PC-9 (cell line): ENCODE measurements at regions not wholly inside any gene's neighbourhood (a gene's known extent, or its start where the extent isn't known, plus 50 kb on each side); places are given as distances from the start of the nearest gene placed in this dataset.

Experiments used
- BruUV-seq: library from RNA; stranded (reverse); fragments of 400-500 nt; replicated peaks from 2 replicates; lab custom pipeline; 2021; lab: Mats Ljungman, UMichigan
- CTCF ChIA-PET: fragments of 300-600 bp; sonication (Branson Sonifier 250); formaldehyde crosslinking; loops from one replicate; lab custom pipeline; 2022; ENCODE audit warnings: antibody characterized with exemption; lab: Charles Lee
- POLR2A ChIA-PET: fragments of 300-600 bp; sonication (Branson Sonifier 250); formaldehyde crosslinking; loops from one replicate; lab custom pipeline; 2022; ENCODE audit warnings: antibody characterized with exemption; ENCODE audit not compliant: unreplicated experiment; lab: Charles Lee
- DNase-seq, 2 experiments: peaks; one replicate each; pipeline versions ENCODE4 v3.0.0 to v3.0.0-alpha.2; 2015 to 2022; ENCODE audit warnings: mixed read lengths in 1 of 2
- H2AFZ ChIP-seq: fragments of 200-600 bp; sonication (generic); 2 replicates; pipeline ENCODE4 v1.8.1; 2017; ENCODE audit warnings: antibody characterized with exemption
- H3F3A ChIP-seq: fragments of 200-600 bp; sonication (generic); 2 replicates; pipeline ENCODE4 v1.8.1; 2017; ENCODE audit warnings: antibody characterized with exemption, mild to moderate bottlenecking, low read depth; ENCODE audit not compliant: insufficient read depth
- H3K27ac ChIP-seq: fragments of 200-600 bp; sonication (generic); 2 replicates; pipeline ENCODE4 v1.6.1; 2016; ENCODE audit warnings: mixed run types
- H3K27me3 ChIP-seq: fragments of 200-600 bp; sonication (generic); 2 replicates; pipeline ENCODE4 v1.6.1; 2016; ENCODE audit warnings: low read depth, mixed run types; ENCODE audit not compliant: insufficient read depth
- H3K36me3 ChIP-seq: fragments of 200-600 bp; sonication (generic); 2 replicates; pipeline ENCODE4 v1.6.1; 2016; ENCODE audit warnings: low read depth, mixed run types
- H3K4me1 ChIP-seq: fragments of 200-600 bp; sonication (generic); replicated peaks from 2 replicates; pipeline ENCODE4 v1.6.1; 2016; ENCODE audit warnings: mixed run types; ENCODE audit not compliant: insufficient read depth
- H3K4me2 ChIP-seq: fragments of 200-600 bp; sonication (generic); 2 replicates; pipeline ENCODE4 v1.6.1; 2017; ENCODE audit warnings: mixed run types
- H3K4me3 ChIP-seq: fragments of 200-600 bp; sonication (generic); 2 replicates; pipeline ENCODE4 v1.6.1; 2016; ENCODE audit warnings: mixed run types
- H3K79me2 ChIP-seq: fragments of 200-600 bp; sonication (generic); 2 replicates; pipeline ENCODE4 v1.6.1; 2017; ENCODE audit warnings: low read depth, mixed run types
- H3K9me2 ChIP-seq: fragments of 200-600 bp; sonication (generic); 2 replicates; pipeline ENCODE4 v1.8.1; 2017; ENCODE audit warnings: mild to moderate bottlenecking; ENCODE audit not compliant: insufficient read depth
- H3K9me3 ChIP-seq: fragments of 200-600 bp; sonication (generic); 2 replicates; pipeline ENCODE4 v1.8.1; 2016; ENCODE audit warnings: low read depth; ENCODE audit not compliant: insufficient read depth
- H4K20me1 ChIP-seq: fragments of 200-600 bp; sonication (generic); 2 replicates; pipeline ENCODE4 v1.8.1; 2017; ENCODE audit not compliant: insufficient read depth
- CTCF ChIP-seq: fragments of 200-600 bp; sonication (generic); conservative IDR thresholded peaks from 2 replicates; pipeline ENCODE4 v1.6.1; 2017; ENCODE audit warnings: mixed run types, antibody characterized with exemption, mild to moderate bottlenecking, moderate library complexity
- EZH2 ChIP-seq: fragments of 200-600 bp; sonication (generic); IDR thresholded peaks from 2 replicates; pipeline ENCODE4 v1.8.0; 2017; ENCODE audit warnings: antibody characterized with exemption, low read depth
- intact Hi-C: fragments of 100-400 bp; cut with micrococcal nuclease; formaldehyde crosslinking; loops from one replicate; pipeline ENCODE4 v1.10.0; 2022; ENCODE audit not compliant: unreplicated experiment

GRCh38 chrX:144297221-144297620, 413.4 kb downstream of the UBE2NL start:
- H3K4me2 ChIP-seq, result no peak overlapping the region
- H3K27ac ChIP-seq, result no peak overlapping the region
- no peaks in the 10 kb centered on the region for H3K9me3 ChIP-seq
- ChIA-PET CTCF (no interaction called here), POLR2A (no interaction called here)
- H3K4me1 ChIP-seq, result no peaks in the 10 kb centered on the region
- H2AFZ ChIP-seq, result no peak overlapping the region
- BruUV-seq, result no TSS peak
- no peak for TF ChIP-seq EZH2
- no peak for TF ChIP-seq CTCF
- H3K79me2 ChIP-seq, result no peaks in the 10 kb centered on the region
- no peaks in the 10 kb centered on the region for H3K27me3 ChIP-seq
- intact Hi-C loops, result no loop called here
- H3F3A ChIP-seq, result no peaks in the 10 kb centered on the region
- no peaks in the 10 kb centered on the region for H3K36me3 ChIP-seq
- no peaks in the 10 kb centered on the region for H3K9me2 ChIP-seq
- H4K20me1 ChIP-seq, result no peaks in the 10 kb centered on the region
- DNase-seq, result no peak
- no peak overlapping the region for H3K4me3 ChIP-seq

GRCh38 chrX:144327495-144327894, 443.6 kb downstream of the UBE2NL start:
- no peaks in the 10 kb centered on the region for H3K4me1 ChIP-seq
- intact Hi-C loops, result no loop called here
- TF ChIP-seq CTCF (no peak), EZH2 (no peak)
- no peak for DNase-seq
- BruUV-seq, result no TSS peak
- H3K9me2 ChIP-seq, result no peaks in the 10 kb centered on the region
- H3K27me3 ChIP-seq, result no peaks in the 10 kb centered on the region
- H3K36me3 ChIP-seq, result no peaks in the 10 kb centered on the region
- no peaks in the 10 kb centered on the region for H3K9me3 ChIP-seq
- H3K4me2 ChIP-seq, result no peak overlapping the region
- H3K79me2 ChIP-seq, result no peaks in the 10 kb centered on the region
- H4K20me1 ChIP-seq, result no peaks in the 10 kb centered on the region
- H2AFZ ChIP-seq, result no peak overlapping the region
- ChIA-PET POLR2A (no interaction called here), CTCF (no interaction called here)
- H3K27ac ChIP-seq, result no peak overlapping the region
- no peaks in the 10 kb centered on the region for H3F3A ChIP-seq
- H3K4me3 ChIP-seq, result no peak overlapping the region

GRCh38 chrX:144333429-144333828, 449.6 kb downstream of the UBE2NL start:
- Histone ChIP-seq H4K20me1 (no peaks in the 10 kb centered on the region), H3K4me1 (no peaks in the 10 kb centered on the region), H3K27ac (no peak overlapping the region), H3K4me3 (no peak overlapping the region), H3K27me3 (no peaks in the 10 kb centered on the region), H3K4me2 (no peak overlapping the region), H3F3A (no peaks in the 10 kb centered on the region), H3K79me2 (no peaks in the 10 kb centered on the region), H3K9me2 (no peaks in the 10 kb centered on the region), H3K36me3 (no peaks in the 10 kb centered on the region), H3K9me3 (no peaks in the 10 kb centered on the region), H2AFZ (no peak overlapping the region)
- ChIA-PET CTCF (no interaction called here), POLR2A (no interaction called here)
- BruUV-seq, result no TSS peak
- intact Hi-C loops, result loop anchor here (10.0 kb wide), 1 partner anchor 571 kb away; no protein-coding TSS in a partner anchor
- no peak for TF ChIP-seq CTCF
- no peak for TF ChIP-seq EZH2
- no peak for DNase-seq
